ENCODE measurements at regions not wholly inside any gene's neighbourhood (a gene's known extent, or its start where the extent isn't known, plus 50 kb on each side); places are given as distances from the start of the nearest gene placed in this dataset.
"Not testable (repeated sequence)": the region's sequence is repeated elsewhere in the genome, so short reads cannot be mapped to it uniquely, and the experiment has no call there.

DNA sequence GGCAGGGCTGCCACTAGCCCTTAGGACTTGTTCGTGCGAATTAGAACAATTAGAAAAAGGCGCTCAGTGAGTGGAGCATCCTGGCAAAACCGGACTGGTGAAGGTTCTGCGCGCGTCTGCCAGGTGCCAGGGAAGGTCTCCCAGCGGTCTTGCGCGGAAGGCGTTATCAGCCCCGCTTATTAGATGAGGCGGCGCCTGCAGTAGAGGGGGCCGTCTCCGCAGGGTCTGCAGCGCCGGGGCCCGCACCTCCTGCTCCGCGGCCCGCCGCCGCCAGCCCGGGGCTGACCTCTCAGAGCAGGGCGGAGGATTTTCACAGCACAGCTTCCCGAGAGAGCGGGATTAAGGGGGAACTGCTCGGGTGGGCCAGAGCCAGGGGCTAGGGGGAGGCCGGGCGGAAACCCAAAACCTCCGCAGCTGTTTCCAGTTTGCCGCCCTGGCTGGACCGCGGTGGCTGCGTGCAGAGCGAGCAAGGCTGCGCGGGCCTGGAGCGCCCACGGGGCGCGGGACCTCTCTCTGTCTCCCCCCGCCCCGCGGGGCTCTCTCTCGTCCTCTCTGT lies 155.2 kb downstream of the FOXD2 start:
- Histone ChIP-seq H3K9ac (ENCODE audit: low read length) (no peak overlapping the region), H3K27me3 (ENCODE audit: control insufficient read depth in 1 of 2, insufficient read depth in 2 of 2, low read length in 2 of 2) (peaks cover 0 to 14% of the 10 kb centered on the region in 2 donors), H3K36me3 (ENCODE audit: insufficient read depth, low read length) (no peaks in the 10 kb centered on the region), H3K4me3 (ENCODE audit: low read depth in 1 of 2, low read length in 2 of 2) (no peak overlapping the region), H3K4me1 (ENCODE audit: insufficient read depth, low read length) (no peaks in the 10 kb centered on the region), H3K27ac (ENCODE audit: low read depth, low read length) (no peak overlapping the region), H3K9me3 (ENCODE audit: low read length) (no peaks in the 10 kb centered on the region)

DNA sequence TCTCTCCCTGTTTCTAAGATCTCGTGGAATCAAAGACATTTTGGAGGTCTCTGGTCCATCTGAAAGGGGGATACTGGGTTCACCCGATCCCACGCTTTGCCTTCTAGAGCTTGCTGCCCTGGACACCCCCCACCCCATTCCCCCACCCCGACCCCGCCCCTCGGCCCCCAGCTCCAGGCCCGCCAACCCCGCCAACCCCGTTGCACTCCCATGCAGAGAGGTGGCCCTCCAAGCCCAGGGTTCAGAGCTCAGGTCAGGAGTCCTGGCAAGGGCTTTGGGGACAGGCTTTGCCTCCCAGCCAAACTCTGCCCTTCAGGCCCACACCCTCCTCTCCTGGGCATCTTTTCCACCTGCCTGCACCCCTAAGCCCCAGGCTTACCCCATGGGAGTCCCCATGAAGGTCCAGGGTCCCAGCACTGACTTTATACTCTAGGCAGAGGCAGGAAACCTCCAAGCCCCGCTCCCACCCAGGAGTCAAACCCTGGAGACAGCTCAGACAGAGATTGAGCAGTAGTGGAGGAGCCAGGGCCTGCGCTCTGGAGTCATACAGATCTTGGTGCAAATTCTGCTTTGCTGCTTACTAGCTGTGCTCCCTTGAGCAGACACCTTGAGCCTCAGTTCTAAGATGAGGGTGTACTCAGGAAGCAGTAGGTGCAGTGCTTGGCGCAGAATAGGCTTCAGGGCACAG lies 155.9 kb downstream of the FOXD2 start:
- Histone ChIP-seq H3K27me3 (ENCODE audit: control insufficient read depth in 1 of 2, insufficient read depth in 2 of 2, low read length in 2 of 2) (peaks cover 0 to 14% of the 10 kb centered on the region in 2 donors), H3K9ac (ENCODE audit: low read length) (no peak overlapping the region), H3K4me1 (ENCODE audit: insufficient read depth, low read length) (no peaks in the 10 kb centered on the region), H3K36me3 (ENCODE audit: insufficient read depth, low read length) (no peaks in the 10 kb centered on the region), H3K9me3 (ENCODE audit: low read length) (no peaks in the 10 kb centered on the region), H3K4me3 (ENCODE audit: low read depth in 1 of 2, low read length in 2 of 2) (no peak overlapping the region), H3K27ac (ENCODE audit: low read depth, low read length) (no peak overlapping the region)

DNA sequence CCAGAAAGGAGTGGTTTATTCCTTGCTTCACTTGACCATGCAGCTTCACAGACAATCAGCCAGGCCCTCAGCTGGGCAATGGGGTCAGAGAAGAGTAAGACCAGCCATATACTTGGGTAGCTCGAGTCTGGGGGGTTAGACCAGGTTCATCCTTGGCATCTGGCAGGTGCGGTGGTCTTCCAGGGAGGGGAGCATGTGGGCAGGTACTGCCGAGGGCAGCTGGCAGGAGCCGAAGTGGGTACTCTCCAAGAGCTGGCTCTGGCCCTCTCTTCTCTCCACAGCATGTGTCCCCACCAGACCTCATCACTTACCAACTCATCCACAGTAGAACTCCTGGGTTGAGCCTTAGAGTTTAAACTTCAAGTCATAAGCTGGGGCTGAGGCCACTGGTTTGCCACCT lies 156.8 kb downstream of the FOXD2 start:
- Histone ChIP-seq H3K9ac (ENCODE audit: low read length) (no peak overlapping the region), H3K27ac (ENCODE audit: low read depth, low read length) (no peak overlapping the region)

DNA sequence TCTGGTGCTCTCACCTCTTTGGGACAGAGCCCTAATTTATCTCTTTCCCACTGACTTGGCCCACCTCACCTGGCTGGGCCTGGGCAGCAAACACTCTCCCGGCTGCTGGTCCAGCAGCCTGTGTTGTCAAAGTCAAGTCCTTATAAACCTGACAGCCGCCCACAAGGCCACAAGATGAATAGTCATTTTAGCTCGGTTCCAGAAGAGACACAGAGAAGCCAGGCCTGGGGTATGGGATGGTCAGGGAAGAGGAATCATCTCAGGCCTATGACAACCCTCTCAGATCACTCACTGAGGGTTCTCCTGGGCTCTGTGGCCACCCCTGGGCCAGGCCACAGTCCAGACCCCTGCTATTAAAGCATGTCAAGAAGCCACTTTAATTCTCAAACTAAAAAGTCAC lies 158.5 kb downstream of the FOXD2 start:
- H3K4me3 ChIP-seq (ENCODE audit: low read depth in 1 of 2, low read length in 2 of 2) = no peak overlapping the region
- no peaks in the 10 kb centered on the region for H3K9me3 ChIP-seq (ENCODE audit: low read length)
- H3K27me3 ChIP-seq (ENCODE audit: control insufficient read depth in 1 of 2, insufficient read depth in 2 of 2, low read length in 2 of 2) = peaks cover 0 to 14% of the 10 kb centered on the region in 2 donors
- no peaks in the 10 kb centered on the region for H3K4me1 ChIP-seq (ENCODE audit: insufficient read depth, low read length)
- H3K9ac ChIP-seq (ENCODE audit: low read length) = no peak overlapping the region
- H3K36me3 ChIP-seq (ENCODE audit: insufficient read depth, low read length) = no peaks in the 10 kb centered on the region
- H3K27ac ChIP-seq (ENCODE audit: low read depth, low read length) = no peak overlapping the region

More for the DNA sequence above, 156.8 kb downstream of the FOXD2 start:
- Histone ChIP-seq H3K9me3 (ENCODE audit: low read length) (no peaks in the 10 kb centered on the region), H3K4me1 (ENCODE audit: insufficient read depth, low read length) (no peaks in the 10 kb centered on the region), H3K4me3 (ENCODE audit: low read depth in 1 of 2, low read length in 2 of 2) (no peak overlapping the region), H3K36me3 (ENCODE audit: insufficient read depth, low read length) (no peaks in the 10 kb centered on the region), H3K27me3 (ENCODE audit: control insufficient read depth in 1 of 2, insufficient read depth in 2 of 2, low read length in 2 of 2) (peaks cover 0 to 14% of the 10 kb centered on the region in 2 donors)

DNA sequence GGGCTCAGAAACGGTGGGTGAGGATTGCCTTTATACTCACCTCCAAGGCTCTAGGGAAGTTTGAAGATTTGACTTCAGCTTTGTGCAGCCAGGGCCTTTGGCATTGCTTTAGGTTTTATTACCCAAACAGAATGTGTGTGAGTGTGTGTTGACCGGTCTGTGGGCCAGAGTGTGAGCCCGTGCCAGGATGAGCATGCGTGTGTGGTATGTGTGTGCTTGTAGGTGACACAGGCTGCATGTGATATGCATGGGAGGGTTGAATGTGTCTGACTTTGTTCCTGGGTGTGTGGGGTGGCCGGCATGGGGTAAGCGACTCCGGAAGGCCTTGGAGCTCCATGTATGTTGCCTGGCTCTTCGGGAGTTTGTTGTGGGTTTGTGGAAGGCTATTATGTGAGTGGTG lies 160.5 kb downstream of the FOXD2 start:
- Histone ChIP-seq H3K9ac (ENCODE audit: low read length) (no peak overlapping the region), H3K36me3 (ENCODE audit: insufficient read depth, low read length) (no peaks in the 10 kb centered on the region), H3K9me3 (ENCODE audit: low read length) (no peaks in the 10 kb centered on the region), H3K4me3 (ENCODE audit: low read depth in 1 of 2, low read length in 2 of 2) (no peak overlapping the region), H3K27ac (ENCODE audit: low read depth, low read length) (no peak overlapping the region), H3K4me1 (ENCODE audit: insufficient read depth, low read length) (no peaks in the 10 kb centered on the region), H3K27me3 (ENCODE audit: control insufficient read depth in 1 of 2, insufficient read depth in 2 of 2, low read length in 2 of 2) (peaks cover 0 to under 1% of the 10 kb centered on the region in 2 donors)

DNA sequence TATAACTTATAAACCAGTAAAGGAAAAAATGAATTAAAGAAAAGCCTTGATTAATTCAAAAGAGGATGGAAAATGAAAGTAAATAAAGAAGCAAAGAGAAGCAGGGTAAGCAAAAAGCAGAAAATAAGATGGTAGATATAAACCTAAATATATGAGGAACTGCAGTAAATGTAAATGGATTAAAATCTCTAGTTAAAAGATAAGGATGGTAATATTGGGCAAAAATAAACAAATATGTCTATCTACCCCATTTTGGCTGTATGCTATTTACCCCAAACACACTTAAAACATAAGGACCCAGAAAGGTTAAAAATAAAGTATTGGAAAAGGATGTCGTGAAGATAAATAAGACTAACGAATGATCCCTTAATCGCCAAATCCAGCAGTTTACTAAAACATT lies 161.9 kb downstream of the FOXD2 start:
- H3K9ac ChIP-seq (ENCODE audit: low read length) = no peak overlapping the region
- H3K4me1 ChIP-seq (ENCODE audit: insufficient read depth, low read length) = no peaks in the 10 kb centered on the region
- no peak overlapping the region for H3K27ac ChIP-seq (ENCODE audit: low read depth, low read length)
- H3K4me3 ChIP-seq (ENCODE audit: low read depth in 1 of 2, low read length in 2 of 2) = no peak overlapping the region
- H3K27me3 ChIP-seq (ENCODE audit: control insufficient read depth in 1 of 2, insufficient read depth in 2 of 2, low read length in 2 of 2) = no peaks in the 10 kb centered on the region
- no peaks in the 10 kb centered on the region for H3K9me3 ChIP-seq (ENCODE audit: low read length)
- H3K36me3 ChIP-seq (ENCODE audit: insufficient read depth, low read length) = no peaks in the 10 kb centered on the region

DNA sequence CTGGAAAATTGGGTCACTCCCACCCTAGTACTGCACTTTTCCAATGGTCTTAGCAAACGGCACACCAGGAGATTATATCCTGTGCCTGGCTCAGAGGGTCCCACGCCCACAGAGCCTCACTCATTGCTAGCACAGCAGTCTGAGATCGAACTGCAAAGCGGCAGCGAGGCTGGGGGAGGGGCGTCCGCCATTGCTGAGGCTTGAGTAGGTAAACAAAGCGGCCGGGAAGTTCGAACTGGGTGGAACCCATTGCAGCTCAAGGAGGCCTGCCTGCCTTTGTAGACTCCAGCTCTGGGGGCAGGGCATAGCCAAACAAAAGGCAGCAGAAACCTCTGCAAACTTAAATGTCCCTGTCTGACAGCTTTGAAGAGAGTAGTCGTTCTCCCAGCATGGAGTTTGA lies 164.6 kb downstream of the FOXD2 start:
- H3K4me1 ChIP-seq (ENCODE audit: insufficient read depth, low read length); H3K36me3 ChIP-seq (ENCODE audit: insufficient read depth, low read length); H3K9me3 ChIP-seq (ENCODE audit: low read length); H3K27me3 ChIP-seq (ENCODE audit: control insufficient read depth in 1 of 2, insufficient read depth in 2 of 2, low read length in 2 of 2); H3K4me3 ChIP-seq (ENCODE audit: low read depth in 1 of 2, low read length in 2 of 2); H3K27ac ChIP-seq (ENCODE audit: low read depth, low read length); H3K9ac ChIP-seq (ENCODE audit: low read length): not testable (repeated sequence)

DNA sequence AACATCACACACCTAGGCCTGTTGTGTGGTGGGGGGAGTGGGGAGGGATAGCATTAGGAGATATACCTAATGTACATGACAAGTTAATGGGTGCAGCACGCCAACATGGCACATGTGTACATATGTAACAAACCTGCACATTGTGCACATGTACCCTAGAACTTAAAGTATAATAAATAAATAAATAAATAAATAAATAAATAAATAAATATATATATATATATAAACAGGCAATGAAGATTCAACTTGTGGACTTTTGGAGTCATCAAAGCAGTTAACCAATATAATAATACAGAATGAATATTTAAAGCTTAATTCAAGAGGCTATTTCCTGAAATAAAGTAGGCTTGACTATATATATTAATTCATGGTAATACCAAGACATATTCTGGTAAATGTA lies 167.0 kb downstream of the FOXD2 start:
- H3K27ac ChIP-seq (ENCODE audit: low read depth, low read length); H3K9me3 ChIP-seq (ENCODE audit: low read length); H3K36me3 ChIP-seq (ENCODE audit: insufficient read depth, low read length); H3K27me3 ChIP-seq (ENCODE audit: control insufficient read depth in 1 of 2, insufficient read depth in 2 of 2, low read length in 2 of 2); H3K4me3 ChIP-seq (ENCODE audit: low read depth in 1 of 2, low read length in 2 of 2); H3K4me1 ChIP-seq (ENCODE audit: insufficient read depth, low read length); H3K9ac ChIP-seq (ENCODE audit: low read length): not testable (repeated sequence)

DNA sequence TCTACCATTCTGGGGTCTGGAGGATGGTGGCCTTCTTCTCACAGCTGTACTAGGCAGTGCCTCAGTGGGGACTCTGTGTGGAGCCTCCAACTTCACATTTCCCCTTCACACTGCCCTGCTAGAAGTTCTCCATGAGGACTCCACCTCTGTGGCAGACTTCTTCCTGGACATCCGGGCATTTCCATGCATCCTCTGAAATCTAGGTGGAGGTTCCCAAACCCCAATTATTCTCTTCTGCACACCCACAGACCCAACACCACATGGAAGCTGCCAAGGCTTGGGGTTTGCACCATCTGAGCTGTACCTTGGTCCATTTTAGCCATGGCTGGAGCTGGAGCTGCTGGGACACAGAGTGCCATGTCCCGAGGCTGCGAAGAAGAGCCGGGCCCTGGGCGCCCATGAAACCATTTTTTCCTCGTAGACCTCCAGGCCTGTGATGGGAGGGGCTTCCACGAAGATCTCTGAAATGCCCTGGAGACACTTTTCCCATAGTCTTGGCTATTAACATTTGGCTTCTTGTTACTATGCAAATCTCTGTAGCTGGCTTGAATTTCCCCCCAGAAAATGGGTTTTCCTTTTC lies 170.5 kb downstream of the FOXD2 start:
- no peaks in the 10 kb centered on the region for H3K4me1 ChIP-seq (ENCODE audit: insufficient read depth, low read length)
- no peaks in the 10 kb centered on the region for H3K36me3 ChIP-seq (ENCODE audit: insufficient read depth, low read length)
- no peaks in the 10 kb centered on the region for H3K27me3 ChIP-seq (ENCODE audit: control insufficient read depth in 1 of 2, insufficient read depth in 2 of 2, low read length in 2 of 2)
- no peak overlapping the region for H3K9ac ChIP-seq (ENCODE audit: low read length)
- no peak overlapping the region for H3K27ac ChIP-seq (ENCODE audit: low read depth, low read length)
- H3K4me3 ChIP-seq (ENCODE audit: low read depth in 1 of 2, low read length in 2 of 2) = no peak overlapping the region
- H3K9me3 ChIP-seq (ENCODE audit: low read length) = no peaks in the 10 kb centered on the region

DNA sequence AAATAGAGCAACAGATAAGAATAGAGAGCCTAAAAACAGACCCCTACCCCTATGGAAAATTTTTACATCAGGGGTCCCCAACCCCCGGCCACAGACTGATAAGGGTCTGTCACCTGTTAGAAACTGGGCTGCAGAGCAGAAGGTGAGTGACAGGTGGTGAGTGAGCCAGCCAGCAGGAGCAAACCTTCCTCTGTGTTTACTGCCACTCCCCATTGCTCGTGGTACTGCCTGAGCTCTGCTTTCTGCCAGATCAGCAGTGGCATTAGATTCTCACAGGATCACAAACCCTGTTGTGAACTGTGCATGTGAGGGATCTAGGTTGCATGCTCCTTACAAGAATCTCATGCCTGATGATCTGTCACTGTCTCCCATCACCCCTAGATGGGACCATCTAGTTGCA lies 174.1 kb downstream of the FOXD2 start:
- Histone ChIP-seq H3K4me1 (ENCODE audit: insufficient read depth, low read length) (no peaks in the 10 kb centered on the region), H3K9me3 (ENCODE audit: low read length) (no peaks in the 10 kb centered on the region), H3K4me3 (ENCODE audit: low read depth in 1 of 2, low read length in 2 of 2) (no peak overlapping the region), H3K27me3 (ENCODE audit: control insufficient read depth in 1 of 2, insufficient read depth in 2 of 2, low read length in 2 of 2) (no peaks in the 10 kb centered on the region), H3K27ac (ENCODE audit: low read depth, low read length) (no peak overlapping the region), H3K9ac (ENCODE audit: low read length) (no peak overlapping the region), H3K36me3 (ENCODE audit: insufficient read depth, low read length) (no peaks in the 10 kb centered on the region)

DNA sequence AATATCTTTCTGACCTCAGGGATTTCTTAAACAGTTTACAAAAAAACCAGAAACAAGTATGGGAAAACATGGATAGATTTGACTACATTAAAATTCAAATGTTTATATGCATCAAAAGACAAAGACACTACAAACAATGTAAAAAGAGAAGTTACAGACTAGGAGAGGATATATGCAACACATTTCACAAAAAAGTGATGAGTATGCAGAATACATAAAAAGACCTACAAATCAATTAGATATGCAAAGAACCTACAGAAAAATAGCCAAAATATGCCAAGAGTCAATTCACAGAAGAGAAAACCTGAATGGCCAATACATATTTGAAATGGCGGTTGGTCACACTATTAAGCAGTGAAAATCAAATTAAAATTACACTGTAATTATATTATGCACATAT lies 175.0 kb downstream of the FOXD2 start:
- Histone ChIP-seq H3K9me3 (ENCODE audit: low read length) (no peaks in the 10 kb centered on the region), H3K27me3 (ENCODE audit: control insufficient read depth in 1 of 2, insufficient read depth in 2 of 2, low read length in 2 of 2) (no peaks in the 10 kb centered on the region), H3K27ac (ENCODE audit: low read depth, low read length) (no peak overlapping the region), H3K9ac (ENCODE audit: low read length) (no peak overlapping the region), H3K4me3 (ENCODE audit: low read depth in 1 of 2, low read length in 2 of 2) (no peak overlapping the region), H3K4me1 (ENCODE audit: insufficient read depth, low read length) (no peaks in the 10 kb centered on the region), H3K36me3 (ENCODE audit: insufficient read depth, low read length) (no peaks in the 10 kb centered on the region)

DNA sequence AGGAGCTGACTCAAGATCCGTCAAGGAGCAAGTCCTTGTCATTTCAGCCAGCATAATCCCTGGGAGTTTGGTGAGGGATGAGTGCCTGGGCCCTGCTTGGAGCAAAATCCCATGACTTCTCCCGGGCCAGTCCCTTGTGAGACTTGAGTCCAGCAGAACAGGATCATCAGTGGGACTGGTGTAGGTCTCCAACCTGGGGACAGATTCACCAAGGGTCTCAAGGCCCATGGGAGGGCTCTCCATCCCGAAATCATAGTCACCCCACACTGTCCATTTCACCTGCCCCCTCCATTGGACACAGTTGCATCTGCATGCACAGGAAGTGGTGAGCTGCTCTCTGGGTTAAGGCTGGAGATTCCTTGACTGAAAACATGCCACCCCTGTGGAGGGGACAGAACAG lies 178.2 kb downstream of the FOXD2 start:
- no peak overlapping the region for H3K27ac ChIP-seq (ENCODE audit: low read depth, low read length)
- no peaks in the 10 kb centered on the region for H3K4me1 ChIP-seq (ENCODE audit: insufficient read depth, low read length)
- no peaks in the 10 kb centered on the region for H3K36me3 ChIP-seq (ENCODE audit: insufficient read depth, low read length)
- H3K9me3 ChIP-seq (ENCODE audit: low read length) = no peaks in the 10 kb centered on the region
- H3K27me3 ChIP-seq (ENCODE audit: control insufficient read depth in 1 of 2, insufficient read depth in 2 of 2, low read length in 2 of 2) = no peaks in the 10 kb centered on the region
- no peak overlapping the region for H3K4me3 ChIP-seq (ENCODE audit: low read depth in 1 of 2, low read length in 2 of 2)
- H3K9ac ChIP-seq (ENCODE audit: low read length) = no peak overlapping the region

Data from muscle layer of colon (tissue), 2 donors.